Stimulated activated CD4-positive, alpha-beta T cell treated with anti-CD3 and anti-CD28 coated beads, Interleukin-2, amount 100 ng/mL, for 48 hours (primary cell): ENCODE measurements at regions not wholly inside any gene's neighbourhood (a gene's known extent, or its start where the extent isn't known, plus 50 kb on each side); places are given as distances from the start of the nearest gene placed in this dataset.
A peak's percentile ranks its signal among the peaks of the same experiment; 100 is the strongest.
"Not testable (repeated sequence)": the region's sequence is repeated elsewhere in the genome, so short reads cannot be mapped to it uniquely, and the experiment has no call there.

Source experiments
- DNase-seq, 2 donors: peaks; one replicate each; pipeline ENCODE4 v3.0.0-alpha.2; 2020

GRCh38 chr22:23379540-23380229, 199.4 kb downstream of the BCR start:
- not testable (repeated sequence) for DNase-seq

DNA sequence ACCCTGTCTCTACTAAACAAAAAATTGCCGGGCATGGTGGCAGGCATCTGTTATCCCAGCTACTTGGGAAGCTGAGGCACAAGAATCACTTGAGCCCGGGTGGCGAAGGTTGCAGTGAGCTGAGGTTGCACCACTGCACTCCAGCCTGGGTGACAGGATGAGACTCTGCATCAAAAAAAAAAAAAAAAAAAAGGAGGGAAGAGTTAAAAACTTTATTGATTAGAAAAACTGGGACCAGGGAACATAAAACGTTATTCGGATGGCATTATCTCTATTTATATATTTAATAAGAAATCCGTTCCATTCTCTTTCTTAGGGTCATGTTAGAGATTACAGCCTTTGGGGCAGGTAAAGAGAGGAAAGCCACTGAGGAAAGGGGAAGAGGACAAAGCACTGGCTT, 197.5 kb downstream of the BCR start:
- DNase-seq: no peak

DNA sequence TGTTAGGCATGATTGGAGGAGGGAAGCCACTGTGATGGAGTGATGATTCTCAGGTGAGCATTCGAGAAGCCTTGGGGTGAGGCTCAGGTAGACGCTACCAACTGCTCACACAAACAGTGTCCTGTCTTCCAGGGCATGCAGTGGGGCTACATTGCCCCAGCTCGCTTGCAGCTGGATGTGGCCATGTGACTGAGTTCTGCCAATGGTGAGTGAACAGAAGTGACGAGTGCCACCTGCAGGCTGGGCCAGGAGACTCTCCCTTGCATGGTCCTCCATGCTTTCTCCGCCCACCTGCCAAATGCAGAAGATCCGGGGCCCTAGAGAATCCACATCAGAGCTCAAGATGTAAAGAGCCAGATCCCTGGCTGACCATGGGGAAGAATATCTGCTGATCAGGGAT, 195.9 kb downstream of the BCR start:
- peak; percentile 31 to 37 for DNase-seq

DNA sequence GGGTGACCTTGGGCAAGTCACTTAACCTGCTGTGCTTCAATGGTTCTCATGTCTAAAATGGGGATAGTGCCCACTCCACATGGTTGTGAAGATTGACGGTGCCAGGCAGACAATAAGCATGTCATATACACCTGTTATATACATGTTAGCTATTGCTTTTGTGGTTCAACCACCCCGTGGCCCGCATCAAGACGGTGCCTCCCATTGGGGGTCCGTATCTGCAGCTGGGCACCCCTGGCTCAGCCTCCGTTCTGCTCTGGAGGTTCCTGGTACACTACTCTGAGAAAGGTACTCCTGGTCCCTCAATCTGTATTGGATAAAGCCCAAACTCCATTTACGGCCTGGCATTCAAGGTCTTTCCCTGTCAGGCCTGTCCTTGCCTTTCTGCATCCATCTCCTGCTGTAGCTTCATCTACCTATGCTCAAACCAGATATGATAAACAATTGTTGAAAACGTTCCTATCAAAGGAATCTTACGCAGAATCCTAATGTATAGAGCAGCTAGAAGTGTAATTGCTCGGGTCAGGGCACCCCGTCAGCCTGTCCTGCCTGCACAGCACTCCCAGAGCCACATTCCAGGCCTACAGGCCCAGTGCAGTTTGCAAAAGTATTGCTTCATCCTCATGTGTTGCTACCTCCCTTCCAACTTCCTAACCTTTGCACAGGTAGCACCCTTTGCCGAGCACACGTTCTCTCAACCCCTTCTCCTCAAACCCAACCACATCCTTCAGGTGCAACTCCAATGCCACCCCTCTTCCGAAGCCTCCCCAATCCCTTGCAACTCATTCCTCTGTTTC, 194.9 kb downstream of the BCR start:
- DNase-seq: no peak

- DNase-seq: no peak
Measured at GRCh38 chr22:23373601-23374000, 193.3 kb downstream of the BCR start.

DNA sequence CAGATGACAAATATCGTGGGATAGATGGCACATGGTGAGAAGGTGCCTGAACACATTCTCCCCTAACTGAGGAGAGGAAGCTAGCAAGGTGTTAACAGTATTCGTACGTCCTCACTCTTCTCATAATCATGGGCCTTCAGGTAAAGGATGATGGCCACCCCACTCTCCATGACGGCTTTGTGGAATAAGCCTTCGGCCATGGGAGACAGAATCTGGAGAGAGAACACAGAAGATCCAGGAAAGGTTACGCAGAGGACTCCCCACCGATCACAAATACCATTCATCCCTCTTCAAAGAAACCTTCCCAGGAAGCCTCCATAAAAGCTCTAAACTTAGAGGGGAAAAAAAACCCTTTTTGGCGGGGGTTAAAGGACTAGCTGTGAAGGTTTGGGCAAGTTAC, 189.9 kb downstream of the BCR start:
- no peak for DNase-seq

DNA sequence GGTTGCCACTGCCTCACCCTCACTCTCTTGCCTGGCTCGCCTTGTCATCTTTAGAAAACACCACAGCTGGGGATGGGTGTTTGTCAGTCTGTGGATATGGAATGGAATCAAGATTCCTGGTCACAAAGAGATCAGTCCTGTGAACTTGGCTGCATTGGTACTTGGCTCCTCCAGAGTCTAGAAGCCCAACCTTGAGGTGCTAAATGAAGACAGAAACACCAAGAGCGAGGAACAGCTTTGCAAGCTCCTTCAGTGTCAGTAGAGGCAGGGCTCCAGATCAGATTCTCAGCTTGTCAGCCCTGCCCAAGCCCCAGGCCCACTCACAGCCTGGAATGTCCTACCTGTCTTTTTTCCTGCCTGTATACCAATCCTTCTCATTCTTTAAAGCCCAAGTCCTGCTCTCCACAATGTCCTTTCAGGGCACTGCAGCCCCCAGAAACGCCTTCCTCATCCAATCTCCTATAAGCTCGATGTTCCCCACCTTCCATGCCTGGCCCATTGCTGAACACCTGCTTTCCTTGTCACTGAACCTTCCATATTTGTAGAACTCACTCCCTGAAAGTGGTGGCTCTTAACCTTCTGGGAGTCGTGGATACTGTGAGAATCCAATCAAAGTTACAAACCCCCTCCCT, 188.9 kb downstream of the BCR start:
- DNase-seq: no peak
